Hematopoietic multipotent progenitor cell treated with erythropoietin and hydrocortisone succinate and interleukin-3 and kit ligand, for 4 days (in vitro differentiated cells): ENCODE measurements at regions not wholly inside any gene's neighbourhood (a gene's known extent, or its start where the extent isn't known, plus 50 kb on each side); places are given as distances from the start of the nearest gene placed in this dataset.

Experiments
- DNase-seq: peaks from one replicate; pipeline ENCODE4 v3.0.0-alpha.2; 2015

- peak; percentile 31 for DNase-seq
These were observed 53.5 kb upstream of the LRRN1 start for GRCh38 chr3:3745693-3746092.

GRCh38 chr3:3744826-3745225 is 54.4 kb upstream of the LRRN1 start:
- no peak for DNase-seq

- no peak for DNase-seq
These were observed 55.5 kb upstream of the LRRN1 start for GRCh38 chr3:3743754-3744153.

- no peak for DNase-seq
These were observed 59.2 kb upstream of the LRRN1 start for GRCh38 chr3:3740061-3740460.

- no peak for DNase-seq
These were observed 59.7 kb upstream of the LRRN1 start for GRCh38 chr3:3739330-3740060.

GRCh38 chr3:3737531-3737930 is 61.7 kb upstream of the LRRN1 start:
- DNase-seq: no peak

GRCh38 chr3:3735919-3736318 is 63.3 kb upstream of the LRRN1 start:
- DNase-seq: no peak

GRCh38 chr3:3734881-3735280 is 64.3 kb upstream of the LRRN1 start:
- no peak for DNase-seq

- DNase-seq: no peak
These were observed 70.0 kb upstream of the LRRN1 start for GRCh38 chr3:3729261-3729660.

GRCh38 chr3:3726549-3726948 is 72.7 kb upstream of the LRRN1 start:
- no peak for DNase-seq

GRCh38 chr3:3714572-3714971 is 84.7 kb upstream of the LRRN1 start:
- DNase-seq: peak; percentile 5

- no peak for DNase-seq
These were observed 86.3 kb upstream of the LRRN1 start for GRCh38 chr3:3712971-3713370.

- DNase-seq: no peak
These were observed 90.5 kb upstream of the LRRN1 start for GRCh38 chr3:3708769-3709115.

GRCh38 chr3:3707858-3708768 is 91.1 kb upstream of the LRRN1 start:
- no peak for DNase-seq

GRCh38 chr3:3705090-3705775 is 94.0 kb upstream of the LRRN1 start:
- no peak for DNase-seq

- no peak for DNase-seq
These were observed 97.3 kb upstream of the LRRN1 start for GRCh38 chr3:3701949-3702348.

GRCh38 chr3:3699816-3700633 is 99.2 kb upstream of the LRRN1 start:
- DNase-seq: no peak

GRCh38 chr3:3699407-3699806 is 99.8 kb upstream of the LRRN1 start:
- DNase-seq: no peak

- DNase-seq: no peak
These were observed 102.9 kb upstream of the LRRN1 start for GRCh38 chr3:3696345-3696744.

GRCh38 chr3:3693593-3693992 is 105.6 kb upstream of the LRRN1 start:
- no peak for DNase-seq

- DNase-seq: no peak
These were observed 109.4 kb upstream of the LRRN1 start for GRCh38 chr3:3689601-3690375.
